ENCODE measurements at regions not wholly inside any gene's neighbourhood (a gene's known extent, or its start where the extent isn't known, plus 50 kb on each side); places are given as distances from the start of the nearest gene placed in this dataset.

- 91% methylated on average over 3 of the region's 3 CpGs; no CpG with 5 or more reads in 1 of the 2 experiments for WGBS, 2 experiments (ENCODE audit: extremely low coverage in 1 of 2, insufficient coverage in 1 of 2, insufficient read length in 1 of 2, insufficient replicate concordance in 2 of 2, low coverage in 1 of 2, low lambda C conversion rate in 2 of 2, missing lambda C conversion rate in 1 of 2)
Measured at GRCh38 chr5:153367466-153367865, 123.0 kb upstream of the GRIA1 start.

More at GRCh38 chr5:153367466-153367865, 123.0 kb upstream of the GRIA1 start:
- Histone ChIP-seq H4K5ac (ENCODE audit: insufficient read length, low read depth, low read length) (no peak overlapping the region), H2BK5ac (ENCODE audit: low read depth, low read length) (no peak overlapping the region), H3K23ac (ENCODE audit: insufficient read length) (no peak overlapping the region), H3K79me2 (ENCODE audit: control insufficient read depth in 1 of 2, insufficient read depth in 2 of 2, low read length in 2 of 2) (no peaks in the 10 kb centered on the region), H2BK15ac (ENCODE audit: low read length) (no peak overlapping the region), H2BK120ac (replicated peaks; ENCODE audit: low read depth, low read length) (no peak overlapping the region), H3K36me3 (ENCODE audit: control insufficient read depth in 2 of 4, insufficient read depth in 4 of 4, low read length in 3 of 4) (no peaks in the 10 kb centered on the region), H3K27ac (ENCODE audit: low read depth, low read length) (no peak overlapping the region), H3K18ac (ENCODE audit: extremely low read depth, low read length) (no peak overlapping the region), H4K20me1 (replicated peaks in 1 of 2; ENCODE audit: control insufficient read depth in 1 of 2, insufficient read depth in 2 of 2, low read length in 2 of 2) (no peaks in the 10 kb centered on the region), H3K14ac (ENCODE audit: insufficient read length) (no peak overlapping the region), H3K56ac (replicated peaks; ENCODE audit: insufficient read length, low read depth, low read length) (no peak overlapping the region), H4K8ac (ENCODE audit: extremely low read depth, insufficient read depth, low read length) (no peak overlapping the region), H3K4me1 (replicated peaks in 1 of 4; ENCODE audit: control insufficient read depth in 3 of 4, insufficient read depth in 4 of 4, low read length in 3 of 4) (peaks cover 0 to 3% (median 0%) of the 10 kb centered on the region in 4 experiments; a peak in 1 of 7 replicates), H2BK20ac (ENCODE audit: low read length) (no peak overlapping the region), H2BK12ac (ENCODE audit: low read depth, low read length) (no peak overlapping the region), H3K27me3 (replicated peaks in 1 of 4; ENCODE audit: control insufficient read depth in 3 of 4, extremely low read depth in 1 of 4, insufficient read depth in 3 of 4, low read length in 3 of 4) (peaks cover 0 to 1% (median 0%) of the 10 kb centered on the region in 4 experiments; a peak in 1 of 7 replicates), H3K4me2 (ENCODE audit: insufficient read depth in 1 of 2, low read depth in 2 of 2, low read length in 2 of 2) (no peak overlapping the region), H3K4me3 (ENCODE audit: extremely low read depth in 1 of 4, insufficient read depth in 2 of 4, low read depth in 3 of 4, low read length in 4 of 4) (no peak overlapping the region), H3K9ac (replicated peaks in 1 of 4; ENCODE audit: extremely low read depth in 1 of 4, low read depth in 3 of 4, low read length in 3 of 4) (no peak overlapping the region), H3K4ac (replicated peaks; ENCODE audit: insufficient read length, low read depth, low read length) (no peak overlapping the region), H3K79me1 (ENCODE audit: low read depth, low read length) (no peaks in the 10 kb centered on the region), H4K91ac (replicated peaks; ENCODE audit: insufficient read length, low read length) (no peak overlapping the region), H3K9me3 (ENCODE audit: insufficient read depth in 2 of 2, low read depth in 1 of 2, low read length in 1 of 2) (no peaks in the 10 kb centered on the region), H2AK5ac (ENCODE audit: low read depth, low read length) (no peak overlapping the region), H2AFZ (ENCODE audit: low read length) (no peak overlapping the region), H3K23me2 (ENCODE audit: low read depth, low read length) (no peaks in the 10 kb centered on the region)
- CTCF ChIA-PET (ENCODE audit: partially characterized antibody), result no interaction called here
- no peak for FAIRE-seq
- no peak for DNase-seq (ENCODE audit: low read depth in 1 of 2, low spot score in 2 of 2)
- POLR2A ChIA-PET (ENCODE audit: partially characterized antibody), result no interaction called here
- no peak for TF ChIP-seq JUND (IDR thresholded peaks at IDR 0.05; ENCODE audit: low read length)
- no peak for TF ChIP-seq SIN3A (conservative IDR thresholded peaks at IDR 0.05 in 1 of 2, IDR thresholded peaks at IDR 0.05 in 1 of 2; ENCODE audit: low read depth in 1 of 2, low read length in 2 of 2)
- no peak for TF ChIP-seq TAF7 (optimal IDR thresholded peaks at IDR 0.05; ENCODE audit: borderline replicate concordance, low read depth, low read length)
- TF ChIP-seq CEBPB (IDR thresholded peaks at IDR 0.05; ENCODE audit: low read depth, low read length), result no peak
- TF ChIP-seq TCF12 (IDR thresholded peaks at IDR 0.05; ENCODE audit: low read depth, low read length), result no peak
- no peak for TF ChIP-seq CREB1 (IDR thresholded peaks at IDR 0.05)
- TF ChIP-seq TBP (IDR thresholded peaks at IDR 0.05; ENCODE audit: low read depth, low read length), result no peak
- TF ChIP-seq POLR2A (IDR thresholded peaks at IDR 0.05; ENCODE audit: control extremely low read depth in 1 of 2, low read depth in 2 of 2, low read length in 2 of 2), result no peak
- no peak for TF ChIP-seq BACH1 (IDR thresholded peaks at IDR 0.05; ENCODE audit: low read length)
- TF ChIP-seq GTF2F1 (IDR thresholded peaks at IDR 0.05; ENCODE audit: borderline replicate concordance, low read depth, low read length), result no peak
- no peak for TF ChIP-seq KDM1A (IDR thresholded peaks at IDR 0.05; ENCODE audit: borderline replicate concordance, low read length)
- no peak for TF ChIP-seq CHD1 (IDR thresholded peaks at IDR 0.05; ENCODE audit: low read depth, low read length)
